Esophagus squamous epithelium (tissue), 4 donors: ENCODE measurements at regions not wholly inside any gene's neighbourhood (a gene's known extent, or its start where the extent isn't known, plus 50 kb on each side); places are given as distances from the start of the nearest gene placed in this dataset.

Experiments
- CTCF ChIP-seq, 6 experiments: fragments of 450-650 bp in 4 of 6; fragments of 200-600 bp in 2 of 6; sonication (generic) in 2 of 6; IDR thresholded peaks; one replicate each; pipeline ENCODE4 v1.5.1; 2016 to 2019; ENCODE audit warnings: antibody characterized with exemption in 6 of 6, mild to moderate bottlenecking in 4 of 6, moderate library complexity in 4 of 6
- POLR2A ChIP-seq, 4 donors: fragments of 450-650 bp; IDR thresholded peaks; one replicate each; pipeline ENCODE4 v1.6.1; 2017; ENCODE audit warnings: antibody characterized with exemption in 4 of 4, mild to moderate bottlenecking in 4 of 4, moderate library complexity in 3 of 4

GRCh38 chr12:93235881-93236280, 141.8 kb upstream of the NUDT4 start:
- TF ChIP-seq CTCF (IDR thresholded peaks at IDR 0.05) = no peak
- no peak for TF ChIP-seq POLR2A (IDR thresholded peaks at IDR 0.05)
